ENCODE measurements at regions not wholly inside any gene's neighbourhood (a gene's known extent, or its start where the extent isn't known, plus 50 kb on each side); places are given as distances from the start of the nearest gene placed in this dataset.
"Not testable (repeated sequence)": the region's sequence is repeated elsewhere in the genome, so short reads cannot be mapped to it uniquely, and the experiment has no call there.

DNA sequence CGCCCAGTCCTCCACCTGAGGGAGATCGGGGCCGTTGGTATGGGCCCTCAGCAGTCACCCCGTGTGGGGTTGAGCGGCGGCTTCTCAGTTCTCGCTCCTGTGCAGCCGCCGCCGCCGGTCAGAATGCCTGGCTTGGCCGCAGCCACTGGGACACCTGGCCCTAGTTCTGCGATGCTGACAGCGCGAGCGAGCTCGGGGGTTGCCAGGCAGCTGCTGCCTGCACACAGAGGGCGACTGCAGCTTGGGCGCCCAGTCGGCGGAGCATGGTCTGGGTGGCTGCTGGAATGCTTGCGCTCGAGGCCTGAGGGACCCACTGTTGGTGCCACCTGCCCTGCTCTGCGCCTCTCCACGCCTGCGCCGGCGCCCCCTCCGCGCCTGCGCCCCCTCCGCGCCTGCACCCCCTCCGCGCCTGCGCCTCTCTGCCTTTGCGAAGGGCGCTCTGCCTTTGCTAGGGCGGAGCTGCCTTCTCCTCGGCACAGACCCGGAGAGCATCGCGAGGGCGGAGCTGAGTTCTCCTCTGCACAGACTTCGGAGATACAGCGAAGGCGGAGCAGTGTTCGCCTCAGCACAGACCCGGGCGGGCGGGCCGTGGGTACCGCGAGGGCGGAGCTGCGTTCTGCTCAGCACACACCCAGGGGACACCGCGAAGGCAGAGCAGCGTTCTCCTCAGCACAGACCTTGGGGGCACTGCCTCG is 1648.3 kb downstream of the SPATA31A7 start (continued):
- peak; percentile 29; the same call in 1 of the 2 replicates for TF ChIP-seq CBX5 (CRISPR knock-in tag; IDR thresholded peaks at IDR 0.05; ENCODE audit: borderline replicate concordance)
- TF ChIP-seq GABPB1 (CRISPR knock-in tag; IDR thresholded peaks at IDR 0.05) = peak; percentile 53; the same call in 1 of the 2 replicates
- 0 out of 2 replicates have a peak, but pooled peaks have one; percentile 38 for TF ChIP-seq POGZ (CRISPR knock-in tag; IDR thresholded peaks at IDR 0.05)
- peak; percentile 41; the same call in 1 of the 2 replicates for TF ChIP-seq ZFX (CRISPR knock-in tag; IDR thresholded peaks at IDR 0.05; ENCODE audit: low read depth)
- TF ChIP-seq CENPT (CRISPR knock-in tag; IDR thresholded peaks at IDR 0.05; ENCODE audit: low read depth) = peak; percentile 69; the same call in 1 of the 2 replicates
- 0 out of 2 replicates have a peak, but pooled peaks have one; percentile 25 for TF ChIP-seq IRF9 (CRISPR knock-in tag; IDR thresholded peaks at IDR 0.05; ENCODE audit: borderline replicate concordance)
- TF ChIP-seq, protein P1, sequence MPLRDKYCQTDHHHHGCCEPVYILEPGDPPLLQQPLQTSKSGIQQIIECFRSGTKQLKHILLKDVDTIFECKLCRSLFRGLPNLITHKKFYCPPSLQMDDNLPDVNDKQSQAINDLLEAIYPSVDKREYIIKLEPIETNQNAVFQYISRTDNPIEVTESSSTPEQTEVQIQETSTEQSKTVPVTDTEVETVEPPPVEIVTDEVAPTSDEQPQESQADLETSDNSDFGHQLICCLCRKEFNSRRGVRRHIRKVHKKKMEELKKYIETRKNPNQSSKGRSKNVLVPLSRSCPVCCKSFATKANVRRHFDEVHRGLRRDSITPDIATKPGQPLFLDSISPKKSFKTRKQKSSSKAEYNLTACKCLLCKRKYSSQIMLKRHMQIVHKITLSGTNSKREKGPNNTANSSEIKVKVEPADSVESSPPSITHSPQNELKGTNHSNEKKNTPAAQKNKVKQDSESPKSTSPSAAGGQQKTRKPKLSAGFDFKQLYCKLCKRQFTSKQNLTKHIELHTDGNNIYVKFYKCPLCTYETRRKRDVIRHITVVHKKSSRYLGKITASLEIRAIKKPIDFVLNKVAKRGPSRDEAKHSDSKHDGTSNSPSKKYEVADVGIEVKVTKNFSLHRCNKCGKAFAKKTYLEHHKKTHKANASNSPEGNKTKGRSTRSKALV (CRISPR knock-in tag; IDR thresholded peaks at IDR 0.05) = peak; percentile 88
- peak; percentile 19; the same call in 1 of the 2 replicates for TF ChIP-seq KDM2A (CRISPR knock-in tag; IDR thresholded peaks at IDR 0.05; ENCODE audit: borderline replicate concordance, low read depth)
- 0 out of 2 replicates have a peak, but pooled peaks have one; percentile 67 for TF ChIP-seq ZBTB8A (CRISPR knock-in tag; IDR thresholded peaks at IDR 0.05; ENCODE audit: borderline replicate concordance, low read depth)
- peak; percentile 78 for TF ChIP-seq HNRNPLL (IDR thresholded peaks at IDR 0.05; ENCODE audit: low read depth, low read length, poor library complexity, severe bottlenecking)
- TF ChIP-seq ZNF263 (CRISPR knock-in tag; IDR thresholded peaks at IDR 0.05) = 0 out of 2 replicates have a peak, but pooled peaks have one; percentile 17
- TF ChIP-seq HOXA3 (CRISPR knock-in tag; IDR thresholded peaks at IDR 0.05) = 0 out of 2 replicates have a peak, but pooled peaks have one; percentile 27
- TF ChIP-seq CBFB (CRISPR knock-in tag; IDR thresholded peaks at IDR 0.05) = 0 out of 2 replicates have a peak, but pooled peaks have one; percentile 2
- TF ChIP-seq, protein P2, sequence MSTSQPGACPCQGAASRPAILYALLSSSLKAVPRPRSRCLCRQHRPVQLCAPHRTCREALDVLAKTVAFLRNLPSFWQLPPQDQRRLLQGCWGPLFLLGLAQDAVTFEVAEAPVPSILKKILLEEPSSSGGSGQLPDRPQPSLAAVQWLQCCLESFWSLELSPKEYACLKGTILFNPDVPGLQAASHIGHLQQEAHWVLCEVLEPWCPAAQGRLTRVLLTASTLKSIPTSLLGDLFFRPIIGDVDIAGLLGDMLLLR (CRISPR knock-in tag; IDR thresholded peaks at IDR 0.05) = peak; percentile 42; the same call in 1 of the 2 replicates
- 0 out of 2 replicates have a peak, but pooled peaks have one; percentile 27 for TF ChIP-seq ARNT2 (CRISPR knock-in tag; IDR thresholded peaks at IDR 0.05; ENCODE audit: low read depth)
- 0 out of 2 replicates have a peak, but pooled peaks have one; percentile 65 for TF ChIP-seq HNRNPL (IDR thresholded peaks at IDR 0.05; ENCODE audit: low read depth, low read length)
- TF ChIP-seq POLR2G (IDR thresholded peaks at IDR 0.05; ENCODE audit: low read depth, low read length) = peak; percentile 47; the same call in 1 of the 2 replicates
- TF ChIP-seq HNF1A (IDR thresholded peaks at IDR 0.05; ENCODE audit: low read depth) = not testable (repeated sequence)
- 0 out of 2 replicates have a peak, but pooled peaks have one; percentile 24 for TF ChIP-seq HNF1A (CRISPR knock-in tag; IDR thresholded peaks at IDR 0.05; ENCODE audit: borderline replicate concordance)
- TF ChIP-seq ELF3 (CRISPR knock-in tag; IDR thresholded peaks at IDR 0.05) = 0 out of 2 replicates have a peak, but pooled peaks have one; percentile 14
- TF ChIP-seq FOXO1 (CRISPR knock-in tag; IDR thresholded peaks at IDR 0.05) = 0 out of 2 replicates have a peak, but pooled peaks have one; percentile 30

All from HepG2 (cell line).